Subcutaneous abdominal adipose tissue (tissue), 5 donors: ENCODE measurements at regions not wholly inside any gene's neighbourhood (a gene's known extent, or its start where the extent isn't known, plus 50 kb on each side); places are given as distances from the start of the nearest gene placed in this dataset.
"Not testable (repeated sequence)": the region's sequence is repeated elsewhere in the genome, so short reads cannot be mapped to it uniquely, and the experiment has no call there.

Experiments
- H3K27ac ChIP-seq: one replicate; pipeline ENCODE4 v1.7.0; 2013; ENCODE audit warnings: low read depth, mild to moderate bottlenecking, inconsistent platforms, low read length, moderate library complexity
- H3K27me3 ChIP-seq, 5 donors: one replicate each; pipeline ENCODE4 v1.7.0; 2013; ENCODE audit warnings: low read length in 5 of 5, inconsistent platforms in 1 of 5; ENCODE audit not compliant: control insufficient read depth in 5 of 5, insufficient read depth in 4 of 5
- H3K36me3 ChIP-seq, 5 donors: one replicate each; pipeline ENCODE4 v1.7.0; 2013; ENCODE audit warnings: low read length in 5 of 5; ENCODE audit not compliant: control insufficient read depth in 5 of 5, insufficient read depth in 5 of 5
- H3K4me1 ChIP-seq, 5 donors: one replicate each; pipeline ENCODE4 v1.7.0; 2013; ENCODE audit warnings: low read length in 5 of 5, mild to moderate bottlenecking in 3 of 5, moderate library complexity in 1 of 5; ENCODE audit not compliant: control insufficient read depth in 5 of 5, insufficient read depth in 5 of 5
- H3K4me3 ChIP-seq, 5 donors: one replicate each; pipeline ENCODE4 v1.7.0; 2013; ENCODE audit warnings: low read length in 5 of 5, low read depth in 1 of 5
- H3K9ac ChIP-seq, 5 donors: one replicate each; pipeline ENCODE4 v1.7.0; 2013; ENCODE audit warnings: low read length in 5 of 5, mild to moderate bottlenecking in 4 of 5, moderate library complexity in 3 of 5
- H3K9me3 ChIP-seq, 5 donors: one replicate each; pipeline ENCODE4 v1.7.0; 2013; ENCODE audit warnings: low read length in 5 of 5; ENCODE audit not compliant: control insufficient read depth in 5 of 5
- donor health status: healthy.
- donor health status: healthy.
- donor health status: healthy.
- donor health status: healthy.
- donor health status: healthy.

DNA sequence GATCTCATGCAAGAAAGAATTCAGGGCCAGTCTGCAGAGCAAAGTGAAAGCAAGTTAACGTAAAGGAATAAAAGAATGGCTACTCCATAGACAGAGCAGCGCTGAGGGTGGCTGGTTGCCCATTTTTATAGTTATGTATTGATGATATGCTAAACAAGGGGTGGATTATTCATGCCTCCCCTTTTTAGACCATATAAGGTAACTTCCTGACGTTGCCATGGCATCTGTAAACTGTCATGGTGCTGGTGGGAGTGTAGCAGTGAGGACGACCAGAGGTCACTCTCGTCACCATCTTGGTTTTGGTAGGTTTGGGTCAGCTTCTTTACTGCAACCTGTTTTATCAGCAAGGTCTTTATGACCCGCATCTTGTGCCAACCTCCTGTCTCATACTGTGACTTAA is 76.5 kb upstream of the VRK1 start:
- not testable (repeated sequence) for H3K27me3 ChIP-seq, H3K4me1 ChIP-seq, H3K27ac ChIP-seq, H3K4me3 ChIP-seq, H3K9ac ChIP-seq, H3K36me3 ChIP-seq
- peaks cover 0 to 11% (median 3%) of the 10 kb centered on the region in 5 donors for H3K9me3 ChIP-seq

DNA sequence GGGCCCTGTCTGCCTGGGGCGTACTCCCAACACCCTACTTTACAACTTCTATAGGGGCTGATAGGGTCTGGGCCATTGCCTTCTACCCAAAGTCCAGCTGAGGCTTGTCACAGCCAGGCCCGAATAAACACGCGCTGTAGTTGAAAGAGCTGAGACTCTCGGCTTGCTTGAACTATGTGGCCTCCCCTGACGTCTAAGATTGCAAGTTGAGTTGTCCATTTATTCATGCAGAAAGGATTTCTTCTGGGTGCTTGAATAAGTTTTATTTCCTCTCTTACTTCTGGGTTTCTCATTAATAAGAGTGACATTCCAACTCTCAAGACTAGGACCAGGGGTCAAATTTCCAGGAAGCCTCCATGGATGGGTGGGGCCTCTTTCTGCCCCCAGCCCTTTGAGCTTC is 74.4 kb upstream of the VRK1 start:
- Histone ChIP-seq H3K36me3 (no peaks in the 10 kb centered on the region), H3K4me3 (no peak overlapping the region), H3K4me1 (no peaks in the 10 kb centered on the region), H3K27ac (no peak overlapping the region), H3K9me3 (peaks cover 0 to 17% (median 3%) of the 10 kb centered on the region in 5 donors), H3K27me3 (peaks cover 0 to 15% (median 5%) of the 10 kb centered on the region in 5 donors), H3K9ac (no peak overlapping the region)

DNA sequence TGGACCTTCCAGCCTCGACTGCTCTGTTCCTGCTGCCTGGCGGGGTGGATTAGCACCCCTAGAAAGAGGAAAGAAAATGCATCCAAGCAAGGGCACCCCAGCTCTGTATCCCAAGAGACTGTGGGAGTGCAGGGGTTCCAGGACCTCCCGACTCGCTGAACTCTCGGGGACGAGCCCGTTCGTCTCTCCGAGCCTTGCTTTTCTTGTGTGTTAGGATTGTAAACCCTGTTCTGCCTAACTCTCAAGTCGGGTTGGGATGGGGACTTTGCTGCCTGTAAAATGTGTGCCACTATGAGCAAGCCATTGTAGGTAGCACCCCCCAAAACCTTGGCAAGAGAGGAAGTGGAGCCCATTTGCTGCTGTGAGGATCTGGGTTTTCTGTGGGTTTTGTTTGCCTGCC is 73.2 kb upstream of the VRK1 start:
- H3K9me3 ChIP-seq: peaks cover 0 to 17% (median 3%) of the 10 kb centered on the region in 5 donors
- no peaks in the 10 kb centered on the region for H3K4me1 ChIP-seq
- H3K27ac ChIP-seq: no peak overlapping the region
- no peak overlapping the region for H3K4me3 ChIP-seq
- peaks cover 0 to 17% (median 9%) of the 10 kb centered on the region in 5 donors for H3K27me3 ChIP-seq
- no peaks in the 10 kb centered on the region for H3K36me3 ChIP-seq
- no peak overlapping the region for H3K9ac ChIP-seq

DNA sequence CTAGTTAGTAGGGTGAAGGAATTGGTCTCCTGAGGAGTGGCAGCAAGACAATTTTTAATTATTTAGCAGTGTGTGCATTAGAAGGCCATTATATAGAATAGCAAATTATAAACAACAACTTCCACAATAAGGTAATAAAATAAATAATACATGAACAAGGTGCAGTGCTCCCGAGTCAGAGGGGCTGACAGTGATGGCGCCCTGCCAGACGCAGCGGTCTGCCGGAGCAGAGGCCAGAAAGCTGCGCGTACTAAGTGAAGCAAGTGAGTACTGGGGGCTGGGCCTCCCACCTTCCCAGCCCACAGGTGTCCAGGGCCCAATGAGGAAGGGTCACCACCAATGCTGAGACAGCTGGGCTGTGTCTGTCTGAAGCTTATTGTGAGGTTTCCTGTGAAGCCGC is 72.0 kb upstream of the VRK1 start:
- Histone ChIP-seq H3K27ac (no peak overlapping the region), H3K9me3 (peaks cover 0 to 17% (median 3%) of the 10 kb centered on the region in 5 donors), H3K36me3 (no peaks in the 10 kb centered on the region), H3K27me3 (peaks cover 0 to 17% (median 9%) of the 10 kb centered on the region in 5 donors), H3K4me1 (no peaks in the 10 kb centered on the region), H3K4me3 (no peak overlapping the region), H3K9ac (no peak overlapping the region)

DNA sequence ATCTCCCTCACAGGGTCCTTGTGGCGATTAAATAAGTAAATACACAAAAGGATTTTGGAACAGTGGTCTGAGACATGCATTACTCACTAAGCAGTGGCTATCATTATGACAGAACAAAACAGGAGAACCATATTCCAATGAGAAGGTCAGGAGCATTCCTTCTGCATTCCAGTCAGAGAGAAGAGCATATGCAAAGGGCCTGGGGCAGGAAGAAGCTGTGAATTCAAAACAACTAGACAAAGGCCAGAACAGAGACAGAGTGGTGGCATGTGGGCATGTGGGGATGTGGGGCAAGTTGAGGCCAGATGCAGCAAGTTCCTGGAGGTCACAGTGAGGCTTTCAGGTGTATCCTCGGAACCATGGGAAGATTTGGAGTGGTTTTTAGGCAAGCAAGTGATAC is 70.1 kb upstream of the VRK1 start:
- Histone ChIP-seq H3K4me3 (no peak overlapping the region), H3K9me3 (peaks cover 0 to 17% (median 3%) of the 10 kb centered on the region in 5 donors), H3K27ac (no peak overlapping the region), H3K9ac (no peak overlapping the region), H3K4me1 (no peaks in the 10 kb centered on the region), H3K36me3 (no peaks in the 10 kb centered on the region), H3K27me3 (peaks cover 0 to 12% (median 5%) of the 10 kb centered on the region in 5 donors)

DNA sequence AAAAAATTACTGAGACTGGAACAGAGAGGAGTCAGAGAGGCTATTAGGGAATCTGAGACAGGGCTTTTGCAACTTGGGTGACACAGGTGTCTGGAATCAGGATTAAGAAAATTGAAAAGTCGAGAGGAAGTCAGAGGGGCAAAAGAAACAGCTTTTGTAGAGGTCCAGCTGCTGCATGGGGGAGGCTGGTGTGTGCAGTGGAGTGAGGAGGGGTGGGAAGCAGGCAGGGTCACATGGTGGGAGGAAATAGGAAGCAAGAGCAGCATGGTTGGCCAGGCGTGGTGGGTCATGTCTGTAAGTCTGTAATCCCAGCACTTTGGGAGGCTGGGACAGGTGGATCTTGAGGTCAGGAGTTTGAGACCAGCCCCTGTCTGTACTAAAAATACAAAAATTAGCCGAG is 69.7 kb upstream of the VRK1 start:
- H3K27me3 ChIP-seq: peaks cover under 1 to 12% (median 5%) of the 10 kb centered on the region in 5 donors
- no peak overlapping the region for H3K9ac ChIP-seq
- H3K4me3 ChIP-seq: no peak overlapping the region
- no peak overlapping the region for H3K27ac ChIP-seq
- no peaks in the 10 kb centered on the region for H3K4me1 ChIP-seq
- peaks cover 0 to 17% (median 3%) of the 10 kb centered on the region in 5 donors for H3K9me3 ChIP-seq
- no peaks in the 10 kb centered on the region for H3K36me3 ChIP-seq

DNA sequence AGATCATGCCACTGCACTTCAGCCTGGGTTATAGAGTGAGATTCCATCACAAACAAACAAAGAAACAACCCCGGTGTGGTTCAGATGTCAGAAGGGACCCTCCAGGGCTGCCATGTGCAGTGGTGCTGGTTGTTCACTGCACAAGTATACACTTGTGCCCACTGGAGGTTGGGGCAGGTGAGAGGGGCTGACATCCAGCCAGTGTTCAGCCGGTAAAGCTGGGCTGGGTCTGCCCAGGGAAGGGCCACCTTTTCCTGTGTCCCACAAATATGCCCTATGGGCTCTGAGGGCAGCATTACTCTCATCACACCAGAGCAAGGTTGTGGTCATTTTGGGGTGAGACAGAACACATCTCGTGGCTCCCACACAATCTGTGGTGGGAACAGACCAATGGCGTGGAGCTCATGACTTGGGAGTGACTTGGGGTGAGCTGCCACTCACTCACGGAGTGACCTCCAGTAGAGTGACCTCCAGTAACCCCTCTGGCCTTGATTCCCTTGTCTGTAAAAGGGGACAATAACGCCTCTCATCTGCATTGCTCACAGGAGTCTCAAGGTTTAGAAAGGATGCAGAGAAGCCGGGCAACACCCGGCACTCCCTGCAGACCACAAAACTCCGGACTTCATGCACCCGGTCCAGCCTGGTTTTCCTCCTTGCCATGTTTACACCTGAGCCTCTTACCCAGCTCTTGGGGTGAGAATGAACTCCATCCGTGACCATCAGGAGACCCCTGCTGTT is 69.0 kb upstream of the VRK1 start:
- Histone ChIP-seq H3K36me3 (no peaks in the 10 kb centered on the region), H3K9ac (no peak overlapping the region), H3K27ac (no peak overlapping the region), H3K27me3 (peaks cover 3 to 14% (median 8%) of the 10 kb centered on the region in 5 donors), H3K4me3 (no peak overlapping the region), H3K9me3 (peaks cover 0 to 17% (median 3%) of the 10 kb centered on the region in 5 donors), H3K4me1 (no peaks in the 10 kb centered on the region)

DNA sequence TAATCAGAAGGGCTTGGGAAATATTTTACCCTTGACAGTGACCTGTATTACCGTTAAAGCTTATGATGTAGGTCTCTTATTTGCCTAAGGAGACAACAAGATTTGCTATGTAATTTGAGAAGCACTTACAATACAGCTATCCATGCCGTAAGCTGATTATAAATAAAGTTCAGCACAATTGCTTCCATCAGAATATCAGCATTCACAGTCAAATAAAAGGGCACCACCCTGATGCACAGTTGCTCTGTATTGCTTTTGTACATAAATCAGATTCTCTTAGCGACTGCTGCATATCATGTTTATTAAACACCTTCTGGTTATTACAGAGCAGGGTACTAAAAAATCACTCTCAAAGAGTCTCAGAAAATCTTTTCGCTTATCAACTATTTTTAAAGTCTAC is 67.3 kb upstream of the VRK1 start:
- Histone ChIP-seq H3K36me3 (no peaks in the 10 kb centered on the region), H3K9me3 (peaks cover 0 to 7% (median 2%) of the 10 kb centered on the region in 5 donors), H3K4me1 (no peaks in the 10 kb centered on the region), H3K4me3 (no peak overlapping the region), H3K9ac (no peak overlapping the region), H3K27ac (no peak overlapping the region), H3K27me3 (peaks cover 0 to 19% (median 13%) of the 10 kb centered on the region in 5 donors)

DNA sequence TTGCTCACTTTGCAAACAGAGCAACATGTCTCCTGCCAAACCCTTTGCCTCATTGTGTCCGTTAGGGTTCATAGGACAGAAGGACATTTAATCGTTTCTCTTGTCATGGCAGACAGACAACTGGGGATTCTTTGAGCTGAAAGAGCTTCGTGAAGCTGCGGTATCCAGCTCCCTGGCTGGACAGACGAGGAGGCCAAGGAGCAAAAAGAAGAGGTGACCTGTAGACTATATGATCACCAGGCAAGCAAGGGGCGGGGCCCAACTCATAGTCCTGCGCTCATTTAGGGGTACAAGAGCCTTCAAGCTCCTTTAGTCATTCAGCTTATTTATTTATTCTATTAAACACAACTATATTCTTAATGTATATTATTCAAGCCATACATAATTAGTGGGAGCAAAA is 66.8 kb upstream of the VRK1 start:
- Histone ChIP-seq H3K27me3 (peaks cover 4 to 20% (median 14%) of the 10 kb centered on the region in 5 donors), H3K36me3 (no peaks in the 10 kb centered on the region), H3K27ac (no peak overlapping the region), H3K4me1 (no peaks in the 10 kb centered on the region), H3K4me3 (no peak overlapping the region), H3K9ac (no peak overlapping the region), H3K9me3 (peaks cover 0 to 6% (median 0%) of the 10 kb centered on the region in 5 donors)

DNA sequence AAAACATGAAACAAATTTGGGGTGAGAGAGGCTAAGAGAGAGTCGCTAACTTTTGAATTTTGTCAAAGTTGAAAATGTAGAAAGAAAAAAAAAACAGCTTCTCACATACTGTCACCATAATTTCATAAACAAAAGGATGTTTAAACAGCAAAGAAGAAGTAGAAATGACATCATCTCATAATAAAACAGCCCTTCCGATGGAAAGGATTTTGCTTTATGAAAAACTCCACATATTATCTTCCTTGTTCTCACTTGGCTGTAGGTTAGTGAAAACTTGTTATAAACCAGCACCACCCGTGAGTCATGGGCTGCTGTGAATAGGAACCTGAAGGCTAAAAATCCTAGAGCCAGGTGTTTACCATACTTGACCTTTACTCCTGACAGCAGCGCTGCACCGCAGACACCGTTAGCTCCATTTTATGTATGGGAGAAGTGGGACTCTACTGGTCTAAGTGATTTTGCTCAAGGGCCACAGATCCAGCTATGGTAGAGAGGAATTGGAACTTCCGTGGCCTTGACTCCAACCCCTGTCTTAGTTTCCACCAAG is 63.0 kb upstream of the VRK1 start:
- Histone ChIP-seq H3K4me1 (no peaks in the 10 kb centered on the region), H3K27ac (no peak overlapping the region), H3K4me3 (no peak overlapping the region), H3K9ac (no peak overlapping the region), H3K36me3 (no peaks in the 10 kb centered on the region), H3K27me3 (peaks cover 22 to 43% (median 24%) of the 10 kb centered on the region in 5 donors), H3K9me3 (no peaks in the 10 kb centered on the region)
